SK-N-SH treated with all-trans-retinoic acid at 6 μM for 48 hours (cell line): ENCODE measurements at regions not wholly inside any gene's neighbourhood (a gene's known extent, or its start where the extent isn't known, plus 50 kb on each side); places are given as distances from the start of the nearest gene placed in this dataset.

Experiments
- ARNTL ChIP-seq: fragments of 450-650 bp; formaldehyde crosslinking; IDR thresholded peaks from 2 replicates; pipeline ENCODE4 v1.5.0; 2020; ENCODE audit warnings: low read depth, mild to moderate bottlenecking, moderate library complexity, borderline replicate concordance
- BACH2 ChIP-seq: fragments of 250-450 bp; sonication (Bioruptor Pico); IDR thresholded peaks from 2 replicates; pipeline ENCODE4 v1.9.0; 2021; ENCODE audit warnings: mild to moderate bottlenecking, borderline replicate concordance
- ISL1 ChIP-seq: fragments of 250-450 bp; sonication (Bioruptor Pico); IDR thresholded peaks from 2 replicates; pipeline ENCODE4 v2.1.2; 2022; ENCODE audit warnings: mild to moderate bottlenecking, moderate library complexity
- TCF4 ChIP-seq: fragments of 250-450 bp; sonication (Bioruptor Pico); IDR thresholded peaks from 2 replicates; pipeline ENCODE4 v1.8.0; 2021; ENCODE audit warnings: mild to moderate bottlenecking, moderate library complexity, borderline replicate concordance
- ZFP30 ChIP-seq: fragments of 450-650 bp; formaldehyde crosslinking; IDR thresholded peaks from 2 replicates; pipeline ENCODE4 v1.5.0; 2022; ENCODE audit warnings: mild to moderate bottlenecking, moderate library complexity
- ZNF565 ChIP-seq: fragments of 450-650 bp; formaldehyde crosslinking; conservative IDR thresholded peaks from 2 replicates; pipeline ENCODE4 v1.5.0; 2020; ENCODE audit warnings: low read depth, mild to moderate bottlenecking, moderate library complexity
- TF ChIP-seq, protein P1 (sequence below): fragments of 250-450 bp; sonication (Bioruptor Pico); IDR thresholded peaks from 2 replicates; pipeline ENCODE4 v1.8.0; 2020; ENCODE audit warnings: mild to moderate bottlenecking, moderate library complexity, borderline replicate concordance

DNA sequence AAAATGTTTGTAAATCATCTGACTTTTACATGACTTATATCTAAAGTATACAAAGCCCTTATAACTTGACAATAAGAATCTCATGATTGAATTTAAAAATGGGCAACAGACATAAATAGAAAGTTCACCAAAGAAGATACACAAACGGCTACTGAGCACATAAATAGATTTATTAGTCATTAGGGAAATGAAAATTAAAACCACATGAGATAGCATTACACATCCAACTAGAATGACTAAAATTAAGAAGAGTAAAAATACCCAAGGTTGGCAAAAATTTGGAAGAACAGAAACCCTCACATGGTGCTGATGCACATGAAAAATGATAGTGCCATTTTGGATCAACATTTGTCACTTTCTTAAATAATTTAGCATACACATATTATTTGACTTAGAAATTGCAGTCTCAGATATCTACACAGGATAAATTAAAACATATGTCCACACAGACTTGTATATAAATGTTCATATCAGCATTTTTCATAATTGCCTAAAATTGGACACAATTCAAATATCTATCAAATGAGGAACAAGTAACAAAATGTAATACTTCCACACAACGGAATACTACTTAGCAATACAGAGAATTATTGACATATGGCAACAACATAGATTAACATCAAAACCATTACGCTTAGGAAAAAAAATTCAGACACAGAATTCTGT, 359.1 kb upstream of the DAB2 start:
- TF ChIP-seq BACH2 (no peak), ARNTL (CRISPR knock-in tag) (no peak), ISL1 (CRISPR knock-in tag) (no peak), ZFP30 (no peak), ZNF565 (CRISPR knock-in tag) (no peak), TCF4 (CRISPR knock-in tag) (no peak)
- TF ChIP-seq, protein P1, sequence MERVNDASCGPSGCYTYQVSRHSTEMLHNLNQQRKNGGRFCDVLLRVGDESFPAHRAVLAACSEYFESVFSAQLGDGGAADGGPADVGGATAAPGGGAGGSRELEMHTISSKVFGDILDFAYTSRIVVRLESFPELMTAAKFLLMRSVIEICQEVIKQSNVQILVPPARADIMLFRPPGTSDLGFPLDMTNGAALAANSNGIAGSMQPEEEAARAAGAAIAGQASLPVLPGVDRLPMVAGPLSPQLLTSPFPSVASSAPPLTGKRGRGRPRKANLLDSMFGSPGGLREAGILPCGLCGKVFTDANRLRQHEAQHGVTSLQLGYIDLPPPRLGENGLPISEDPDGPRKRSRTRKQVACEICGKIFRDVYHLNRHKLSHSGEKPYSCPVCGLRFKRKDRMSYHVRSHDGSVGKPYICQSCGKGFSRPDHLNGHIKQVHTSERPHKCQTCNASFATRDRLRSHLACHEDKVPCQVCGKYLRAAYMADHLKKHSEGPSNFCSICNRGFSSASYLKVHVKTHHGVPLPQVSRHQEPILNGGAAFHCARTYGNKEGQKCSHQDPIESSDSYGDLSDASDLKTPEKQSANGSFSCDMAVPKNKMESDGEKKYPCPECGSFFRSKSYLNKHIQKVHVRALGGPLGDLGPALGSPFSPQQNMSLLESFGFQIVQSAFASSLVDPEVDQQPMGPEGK (CRISPR knock-in tag) = no peak
